ENCODE measurements at regions not wholly inside any gene's neighbourhood (a gene's known extent, or its start where the extent isn't known, plus 50 kb on each side); places are given as distances from the start of the nearest gene placed in this dataset.

- TF ChIP-seq POLR2A (IDR thresholded peaks at IDR 0.05) (no peak), CTCF (IDR thresholded peaks at IDR 0.05) (peak; percentile 98 to 100 (median 98)), EP300 (IDR thresholded peaks at IDR 0.05) (no peak)
These were observed 337.7 kb upstream of the NPVF start for GRCh38 chr7:25565949-25566348.
